H54 (cell line): ENCODE measurements at regions not wholly inside any gene's neighbourhood (a gene's known extent, or its start where the extent isn't known, plus 50 kb on each side); places are given as distances from the start of the nearest gene placed in this dataset.

ENCODE experiments used
- DNase-seq: peaks from one replicate; pipeline ENCODE4 v3.0.0; 2011; ENCODE audit warnings: low spot score, mixed read lengths; ENCODE audit not compliant: insufficient read length
- FAIRE-seq: peaks from 3 replicates; lab custom pipeline; 2011; peaks lifted over from hg19 to GRCh38; lab: Jason Lieb, UNC
- POLR2A ChIP-seq: IDR thresholded peaks from 2 replicates; pipeline ENCODE4 v1.6.1; 2011; ENCODE audit warnings: low read depth, mild to moderate bottlenecking, low read length

DNA sequence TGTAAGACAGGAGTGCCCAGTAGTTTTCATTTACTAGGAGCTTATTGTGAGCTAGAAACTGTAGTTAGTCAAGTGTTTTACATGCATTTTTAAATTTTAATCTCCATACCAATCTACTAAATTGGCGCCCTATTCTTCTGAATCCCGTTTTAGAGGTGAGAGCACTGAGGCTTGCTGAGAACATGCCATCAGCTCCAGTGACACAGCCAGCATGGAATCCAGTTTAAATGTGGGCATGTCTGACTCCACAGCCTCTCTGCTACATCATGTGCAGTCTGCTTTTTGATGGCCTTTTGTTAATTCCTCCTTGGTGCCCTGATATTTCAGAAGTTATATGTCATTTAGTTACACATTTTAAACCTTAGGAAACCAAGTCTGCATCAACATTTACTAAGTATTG, 325.4 kb downstream of the DLEU7 start:
- no peak for TF ChIP-seq POLR2A
- FAIRE-seq = no peak

DNA sequence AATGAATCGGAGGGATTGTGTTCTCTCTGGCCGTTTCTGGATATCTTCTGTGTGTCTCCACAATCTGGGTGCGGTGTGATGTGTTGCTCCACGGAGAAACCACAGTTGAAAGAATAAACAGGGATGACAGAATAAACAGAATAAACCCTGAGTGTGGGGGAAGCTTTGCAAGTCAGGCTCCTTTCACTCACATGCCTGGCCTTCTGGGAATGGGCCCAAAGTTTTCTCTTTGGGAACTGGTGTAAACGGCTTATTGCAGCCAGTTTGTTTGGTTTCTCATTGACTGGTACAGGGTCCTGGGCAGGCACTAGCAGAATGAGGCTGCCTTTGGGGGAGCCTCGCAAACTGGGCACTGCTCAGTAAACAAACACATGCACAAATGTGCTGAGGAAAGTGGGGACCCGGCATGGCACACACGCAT, 324.7 kb downstream of the DLEU7 start:
- no peak for TF ChIP-seq POLR2A
- DNase-seq (no peak), FAIRE-seq (no peak)

More for the DNA sequence above, 325.4 kb downstream of the DLEU7 start:
- no peak for DNase-seq

DNA sequence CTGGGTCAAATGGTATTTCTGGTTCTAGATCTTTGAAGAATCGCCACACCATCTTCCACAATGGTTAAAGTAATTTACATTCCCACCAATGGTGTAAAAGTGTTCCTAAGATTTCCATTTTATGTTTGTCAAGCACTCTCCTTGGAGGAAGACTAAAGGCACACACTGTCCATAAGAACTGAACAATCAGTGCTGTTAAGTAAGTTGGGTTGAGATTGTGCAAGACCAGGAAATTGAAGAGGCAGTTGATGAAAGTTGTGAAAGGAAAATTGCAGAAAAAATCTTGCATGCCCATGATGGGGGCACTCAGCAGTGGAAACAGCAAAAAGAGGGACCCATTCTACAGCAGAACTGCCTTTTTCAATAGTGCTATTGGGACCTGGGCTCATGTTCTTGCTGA, 323.6 kb downstream of the DLEU7 start:
- no peak for FAIRE-seq
- DNase-seq = no peak
- no peak for TF ChIP-seq POLR2A

DNA sequence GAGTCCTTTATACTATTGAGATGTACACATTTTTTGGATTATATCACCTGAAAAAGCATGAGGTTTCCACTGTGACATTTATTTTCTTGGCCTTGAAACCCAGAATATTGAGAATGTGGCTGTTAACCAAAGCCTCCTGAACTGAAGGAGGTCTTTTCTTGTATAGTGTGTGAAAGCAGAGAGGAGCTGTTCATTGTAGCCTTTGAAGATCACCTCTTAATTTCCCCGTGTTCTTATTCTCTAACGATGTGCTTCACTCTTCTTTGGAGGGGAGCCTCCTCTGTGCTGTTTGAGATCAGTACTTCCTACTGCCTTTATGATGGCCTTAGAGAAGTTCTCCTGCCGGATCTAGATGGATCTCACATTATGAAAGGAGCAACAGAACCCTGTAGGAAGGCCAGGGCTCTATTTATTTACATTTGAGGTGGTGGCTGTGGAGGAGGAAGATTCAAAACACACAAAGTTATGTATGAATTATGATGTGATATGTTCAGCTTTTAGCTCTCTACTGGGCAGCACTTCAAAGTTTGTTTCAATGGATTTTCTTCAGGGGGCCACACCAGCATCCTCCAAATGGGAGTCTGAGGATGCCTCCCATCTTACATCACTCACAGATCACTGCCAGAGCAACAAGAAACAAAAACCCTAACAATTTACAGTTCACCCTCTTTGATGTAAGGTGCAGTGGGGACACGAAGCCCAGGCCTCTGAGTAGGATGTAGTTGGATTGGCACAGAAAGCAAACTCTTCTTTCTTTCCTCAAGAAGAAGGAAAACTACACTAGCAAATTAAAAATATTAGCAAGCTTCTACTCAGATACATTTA, 322.3 kb downstream of the DLEU7 start:
- TF ChIP-seq POLR2A = no peak
- DNase-seq (no peak), FAIRE-seq (no peak)

DNA sequence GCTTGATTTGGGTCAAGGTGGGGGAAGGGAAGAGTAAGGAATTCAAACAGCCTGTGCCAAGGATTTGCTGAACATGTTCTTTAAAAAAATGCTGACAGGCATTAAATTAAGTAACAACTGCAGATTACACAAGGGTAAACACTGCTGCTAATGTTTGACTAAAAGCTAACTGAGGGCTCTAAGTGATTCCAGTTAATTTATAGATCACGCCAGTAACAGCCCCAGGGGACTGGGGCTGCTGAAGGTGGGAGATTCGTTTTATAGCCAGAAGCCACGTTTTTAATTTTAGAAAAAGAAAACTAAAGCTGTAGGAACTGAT, 321.7 kb downstream of the DLEU7 start:
- no peak for DNase-seq
- TF ChIP-seq POLR2A = no peak
- no peak for FAIRE-seq

DNA sequence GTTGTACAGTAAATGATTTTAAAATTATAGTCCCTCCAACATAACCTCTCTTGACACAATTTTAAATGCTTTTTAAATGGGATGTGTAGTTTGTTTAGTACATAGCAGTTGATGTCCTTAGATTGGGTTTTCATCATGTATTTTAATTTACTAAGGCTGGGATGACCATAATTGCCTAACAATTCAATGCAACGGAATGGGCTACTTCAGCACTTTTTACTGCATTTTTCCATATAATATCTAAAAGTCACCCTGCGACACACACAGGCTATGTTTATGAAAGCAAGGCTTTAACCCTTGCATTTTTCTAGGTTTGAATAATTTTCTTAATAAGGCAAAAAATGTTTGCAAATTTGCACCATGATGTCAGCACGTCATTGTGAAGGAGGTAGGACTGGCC, 321.0 kb downstream of the DLEU7 start:
- no peak for FAIRE-seq
- no peak for TF ChIP-seq POLR2A
- DNase-seq = no peak

DNA sequence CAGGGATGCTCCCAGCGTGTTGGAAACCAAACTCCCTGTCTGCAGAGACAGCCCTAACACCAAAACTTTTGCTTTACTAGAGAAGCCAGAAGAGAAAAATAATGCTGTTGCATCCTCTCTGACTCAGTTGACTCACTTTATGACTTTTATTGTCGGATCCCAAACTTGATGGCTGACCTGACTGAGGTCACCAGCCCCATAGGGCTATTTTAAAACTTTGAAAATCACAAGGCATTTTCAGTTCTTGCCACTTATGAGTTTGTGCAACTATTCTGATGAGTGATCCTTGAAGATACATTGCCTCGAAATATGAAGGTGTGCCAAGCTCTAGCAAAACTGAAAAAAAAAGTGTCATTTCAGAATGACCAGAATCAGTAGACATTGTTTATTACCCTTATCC, 320.2 kb downstream of the DLEU7 start:
- TF ChIP-seq POLR2A = no peak
- FAIRE-seq (no peak), DNase-seq (no peak)

DNA sequence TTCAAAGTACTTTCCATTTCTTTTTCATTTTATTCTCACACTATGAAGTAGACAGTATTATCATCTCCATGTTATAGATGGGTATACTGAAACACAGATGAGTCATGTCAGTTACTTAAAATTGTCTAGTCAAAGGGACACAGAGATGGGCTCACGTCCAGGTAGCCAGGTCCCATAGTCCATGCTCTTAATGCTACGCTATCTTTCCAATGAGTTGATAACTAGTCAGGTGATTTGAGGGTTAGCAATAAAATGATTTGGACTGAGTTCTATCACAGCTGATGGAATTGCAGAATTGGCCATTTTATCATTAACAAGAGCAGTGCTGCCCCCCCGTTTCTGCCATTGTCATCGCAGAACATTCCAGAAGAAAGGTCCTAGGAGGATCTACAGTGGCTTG, 318.9 kb downstream of the DLEU7 start:
- DNase-seq = no peak
- FAIRE-seq = no peak
- no peak for TF ChIP-seq POLR2A

DNA sequence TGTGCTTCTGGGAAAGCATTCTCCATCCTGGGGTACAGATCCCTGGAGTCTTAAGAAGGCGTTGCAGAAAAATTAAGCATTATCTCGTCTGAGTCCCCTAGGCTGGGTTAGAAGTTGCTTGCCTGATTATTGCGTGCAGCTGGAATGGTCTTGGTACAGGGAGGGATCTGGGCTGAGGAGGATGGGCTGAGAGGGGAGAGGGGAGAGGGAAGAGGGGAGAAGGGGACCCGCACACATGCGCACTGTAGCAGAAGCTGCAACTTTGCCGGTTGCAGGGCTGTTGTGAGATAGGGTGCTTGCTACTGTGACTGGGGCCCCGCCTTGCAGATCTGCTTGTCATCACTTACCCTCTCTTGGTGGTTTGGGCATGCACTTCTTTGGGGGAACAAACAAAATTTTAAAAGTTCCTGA, 316.8 kb downstream of the DLEU7 start:
- FAIRE-seq (no peak), DNase-seq (no peak)
- TF ChIP-seq POLR2A = no peak

DNA sequence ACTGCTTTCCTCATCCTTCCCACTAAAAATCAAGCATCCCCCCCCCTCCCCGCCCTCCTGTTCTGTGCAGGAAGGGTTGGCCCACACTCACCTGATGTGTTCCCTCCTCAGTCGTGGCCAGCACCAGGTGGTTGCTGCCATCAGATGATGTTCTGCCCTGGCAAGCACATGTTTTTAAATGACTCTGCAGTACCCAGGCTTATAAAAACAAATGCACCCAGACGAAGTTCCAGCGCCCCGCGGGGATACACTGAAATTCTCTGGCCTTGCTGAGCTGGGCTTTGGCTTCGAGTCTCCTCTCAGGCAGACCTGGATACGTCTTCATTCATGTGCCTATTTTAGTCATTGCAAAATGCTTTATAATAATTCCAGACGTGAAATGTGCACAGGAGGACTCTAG, 316.3 kb downstream of the DLEU7 start:
- FAIRE-seq (no peak), DNase-seq (no peak)
- TF ChIP-seq POLR2A = no peak

DNA sequence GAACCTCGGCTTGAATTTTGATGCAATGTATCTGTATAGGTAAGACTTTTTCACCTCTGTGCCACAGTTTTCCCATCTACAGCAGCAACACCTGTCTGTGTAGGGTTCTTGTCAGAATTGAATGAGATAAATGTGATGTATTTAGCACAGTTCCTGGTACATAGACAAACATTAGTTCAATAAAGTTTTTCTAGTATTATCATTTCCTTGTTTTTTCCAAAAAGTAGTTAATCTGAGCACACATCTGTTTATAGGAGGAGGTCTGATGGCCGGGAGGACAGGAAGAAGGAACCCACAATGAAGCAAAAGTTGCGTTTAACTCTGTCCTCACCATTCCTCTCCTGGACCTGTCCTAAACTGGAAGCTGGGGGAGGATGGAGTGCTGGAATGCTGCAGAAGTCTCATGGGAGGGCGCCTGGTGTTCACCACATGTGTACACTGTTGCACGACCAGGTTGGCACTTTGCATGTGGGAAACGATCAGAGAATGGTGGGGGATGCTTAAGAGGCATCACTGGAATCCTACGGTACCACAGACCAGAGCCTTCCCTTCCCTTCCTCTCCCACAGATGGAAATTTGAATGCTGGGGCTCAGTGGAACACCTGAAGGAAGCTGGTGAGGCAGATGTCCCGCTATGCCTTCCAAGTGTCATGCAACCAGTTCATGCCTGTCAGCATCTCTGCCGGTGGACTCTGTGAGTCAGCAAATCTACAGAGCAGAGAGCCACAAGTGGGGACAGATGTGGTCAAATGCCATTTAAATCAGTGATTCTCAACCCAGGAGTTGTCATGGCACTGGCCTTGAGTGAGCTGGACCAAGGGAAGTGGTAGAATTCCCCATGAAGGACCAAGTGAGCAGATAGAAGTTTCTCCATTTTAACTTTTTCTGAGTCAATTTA, 315.6 kb downstream of the DLEU7 start:
- DNase-seq (no peak), FAIRE-seq (no peak)
- TF ChIP-seq POLR2A = no peak

DNA sequence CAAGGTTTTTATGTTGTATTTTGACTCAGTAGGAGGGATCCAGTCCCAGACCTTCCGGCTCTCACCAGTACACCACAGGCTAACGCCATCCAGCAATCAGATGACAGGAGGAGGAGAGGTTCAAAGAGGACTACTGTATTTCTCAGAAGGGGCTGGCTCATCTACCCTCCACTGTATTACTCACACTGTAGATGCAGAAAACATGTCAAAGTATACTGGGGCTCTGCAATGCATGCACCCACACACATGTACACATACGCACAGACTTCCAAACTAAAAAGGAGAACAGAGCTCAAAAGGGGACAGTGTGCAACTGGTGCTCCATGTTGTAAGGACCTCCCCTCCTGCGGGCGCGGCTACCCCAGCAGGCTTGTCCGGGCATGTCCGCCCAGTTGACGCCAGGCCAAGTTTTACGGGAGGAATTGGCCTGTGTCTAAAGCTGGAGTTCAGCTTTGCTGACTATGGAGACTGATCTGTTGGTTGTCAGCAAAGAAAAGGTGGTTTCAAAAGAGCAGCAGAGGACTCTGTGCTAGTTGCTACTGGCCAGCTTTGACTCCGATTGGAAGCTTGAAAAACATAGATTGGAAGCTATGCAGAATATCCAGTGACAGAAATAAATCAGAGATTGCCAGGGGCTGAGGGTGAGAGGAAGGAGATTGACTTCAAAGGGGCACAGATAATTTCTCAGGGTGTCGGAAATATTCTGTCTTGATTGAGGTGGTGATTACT, 314.2 kb downstream of the DLEU7 start:
- TF ChIP-seq POLR2A = no peak
- peak; percentile 88 for FAIRE-seq
- DNase-seq = peak; percentile 22

DNA sequence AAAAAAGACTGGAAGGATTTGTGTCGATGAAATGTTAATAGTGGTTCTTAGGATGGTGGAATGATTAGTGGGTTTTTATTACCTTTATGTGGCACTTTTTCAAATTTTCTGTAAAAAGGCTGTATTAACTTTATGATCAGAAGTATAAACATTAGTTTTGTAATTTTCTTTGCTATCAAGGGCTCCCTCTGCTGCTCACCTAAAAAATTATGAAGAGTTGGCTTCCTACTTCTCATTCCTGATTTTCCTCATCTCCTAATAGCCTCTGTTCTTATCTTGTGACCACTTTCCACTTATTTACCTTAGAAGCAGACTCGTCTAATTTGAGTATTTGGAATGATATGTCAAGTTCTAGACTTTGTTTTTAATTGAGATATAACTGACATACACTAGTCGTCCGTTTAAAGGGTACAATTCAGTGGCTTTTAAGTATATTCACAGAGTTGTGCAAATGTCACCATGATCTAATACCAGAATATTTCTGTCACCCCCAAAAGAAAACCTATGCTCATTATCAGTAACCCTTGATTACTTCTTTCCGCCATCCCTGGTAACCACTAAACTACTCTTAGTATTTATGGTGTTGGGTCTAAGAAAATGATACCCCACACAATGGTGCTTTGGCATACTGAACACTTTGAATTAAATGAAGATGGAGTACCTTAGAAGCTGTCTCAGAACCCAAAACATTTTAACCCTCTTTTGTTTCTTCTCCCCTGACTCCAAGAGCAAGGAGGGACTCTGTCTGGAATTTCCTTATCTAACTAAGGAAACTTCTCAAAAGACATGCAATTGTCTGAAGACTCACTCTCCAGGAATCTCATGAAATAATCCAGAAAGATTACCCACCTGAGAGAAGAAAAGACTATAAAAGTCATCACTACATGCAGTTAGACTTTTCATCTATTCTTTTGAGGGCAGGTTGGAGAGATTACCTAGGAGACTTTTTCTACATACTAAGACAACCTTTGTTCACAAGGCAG, 311.3 kb downstream of the DLEU7 start:
- TF ChIP-seq POLR2A = no peak
- DNase-seq (no peak), FAIRE-seq (peak; percentile 50)
